Neural progenitor cell (in vitro differentiated cells): ENCODE measurements at regions not wholly inside any gene's neighbourhood (a gene's known extent, or its start where the extent isn't known, plus 50 kb on each side); places are given as distances from the start of the nearest gene placed in this dataset.

ENCODE experiments used
- DNase-seq: peaks from one replicate; pipeline ENCODE4 v3.0.0-alpha.2; 2016; ENCODE audit warnings: low spot score
- H2AFZ ChIP-seq: fragments of 200-600 bp; sonication (generic); replicated peaks from 2 replicates; pipeline ENCODE4 v1.6.1; 2016; ENCODE audit warnings: antibody characterized with exemption
- H3F3A ChIP-seq: fragments of 200-600 bp; sonication (generic); 2 replicates; pipeline ENCODE4 v1.6.1; 2016; ENCODE audit warnings: antibody characterized with exemption, low read depth
- H3K27ac ChIP-seq: fragments of 200-600 bp; sonication (generic); 2 replicates; pipeline ENCODE4 v1.5.1; 2016; ENCODE audit warnings: mild to moderate bottlenecking
- H3K27me3 ChIP-seq: fragments of 200-600 bp; sonication (generic); 2 replicates; pipeline ENCODE4 v1.6.1; 2016; ENCODE audit warnings: mild to moderate bottlenecking, moderate library complexity
- H3K36me3 ChIP-seq: fragments of 200-600 bp; sonication (generic); 2 replicates; pipeline ENCODE4 v1.5.1; 2016
- H3K4me1 ChIP-seq: fragments of 200-600 bp; sonication (generic); 2 replicates; pipeline ENCODE4 v1.6.1; 2016; ENCODE audit warnings: mixed run types
- H3K4me2 ChIP-seq: fragments of 200-600 bp; sonication (generic); 2 replicates; pipeline ENCODE4 v1.6.1; 2016
- H3K4me3 ChIP-seq: fragments of 200-600 bp; sonication (generic); 2 replicates; pipeline ENCODE4 v1.5.1; 2016
- H3K79me2 ChIP-seq: fragments of 200-600 bp; sonication (generic); 2 replicates; pipeline ENCODE4 v1.6.1; 2016; ENCODE audit warnings: low read depth
- H3K9ac ChIP-seq: fragments of 200-600 bp; sonication (generic); 2 replicates; pipeline ENCODE4 v1.6.1; 2016
- H3K9me3 ChIP-seq: fragments of 200-600 bp; sonication (generic); 2 replicates; pipeline ENCODE4 v1.5.1; 2016; ENCODE audit warnings: low read depth
- H4K20me1 ChIP-seq: fragments of 200-600 bp; sonication (generic); 2 replicates; pipeline ENCODE4 v1.6.1; 2016; ENCODE audit warnings: low read depth
- H3K27ac Mint-ChIP-seq: 3 replicates; pipeline ENCODE4 v1.8.0; 2021; ENCODE audit warnings: mixed read lengths
- H3K27me3 Mint-ChIP-seq: 2 replicates; pipeline ENCODE4 v1.8.0; 2022; ENCODE audit warnings: low read depth, mild to moderate bottlenecking, inconsistent platforms, moderate library complexity, mixed read lengths; ENCODE audit not compliant: insufficient read depth
- H3K36me3 Mint-ChIP-seq: 3 replicates; pipeline ENCODE4 v1.8.0; 2021; ENCODE audit warnings: mixed read lengths
- H3K4me1 Mint-ChIP-seq: 3 replicates; pipeline ENCODE4 v1.8.0; 2021; ENCODE audit warnings: mixed read lengths
- H3K4me3 Mint-ChIP-seq: 3 replicates; pipeline ENCODE4 v1.8.0; 2021; ENCODE audit warnings: mild to moderate bottlenecking, moderate library complexity, mixed read lengths
- H3K9me3 Mint-ChIP-seq: 3 replicates; pipeline ENCODE4 v1.8.0; 2020; ENCODE audit warnings: mixed read lengths
- EZH2 ChIP-seq: fragments of 200-600 bp; sonication (generic); IDR thresholded peaks from 2 replicates; pipeline ENCODE4 v1.6.1; 2017; ENCODE audit warnings: antibody characterized with exemption, mild to moderate bottlenecking, moderate library complexity
- EZH2phosphoT487 ChIP-seq: fragments of 200-600 bp; sonication (generic); IDR thresholded peaks from 2 replicates; pipeline ENCODE4 v1.6.1; 2017; ENCODE audit warnings: antibody characterized with exemption
- TF ChIP-seq, protein P1 (sequence below): fragments of 200-600 bp; sonication (generic); IDR thresholded peaks from 2 replicates; pipeline ENCODE4 v1.5.1; 2017; ENCODE audit warnings: antibody characterized with exemption, mild to moderate bottlenecking

DNA sequence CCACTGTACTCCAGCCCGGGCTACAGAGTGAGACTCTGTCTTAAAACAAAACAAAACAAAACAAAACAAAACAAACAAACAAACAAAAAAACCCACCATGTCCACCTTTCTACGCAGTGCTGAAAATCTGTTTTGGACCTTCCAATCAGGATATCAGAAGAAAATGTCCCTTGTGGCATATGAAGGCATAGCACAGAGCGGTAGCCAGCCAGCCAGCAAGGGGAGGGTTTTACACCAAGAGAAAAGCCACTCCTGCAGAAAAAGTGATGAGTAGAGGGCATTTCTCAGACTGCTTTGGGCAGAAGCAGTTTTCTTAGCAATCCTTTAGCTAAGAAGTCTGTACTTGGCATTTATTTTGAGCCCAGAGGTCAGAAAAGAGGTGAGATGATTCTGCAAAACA lies 612.2 kb downstream of the TYW1 start:
- DNase-seq, result peak; percentile 8
- Histone ChIP-seq H3K4me3 (no peak overlapping the region), H3K4me2 (no peak overlapping the region), H3K36me3 (no peaks in the 10 kb centered on the region), H3K27me3 (no peaks in the 10 kb centered on the region), H2AFZ (peak overlapping the region; percentile 74), H3K79me2 (no peaks in the 10 kb centered on the region), H3K9me3 (peaks cover 4% of the 10 kb centered on the region), H3K27ac (no peak overlapping the region), H3F3A (no peaks in the 10 kb centered on the region), H3K4me1 (no peaks in the 10 kb centered on the region), H4K20me1 (no peaks in the 10 kb centered on the region), H3K9ac (no peak overlapping the region)
- Mint-ChIP-seq H3K27ac (no peak overlapping the region), H3K27me3 (peaks cover 3% of the 10 kb centered on the region), H3K9me3 (peaks cover 14% of the 10 kb centered on the region), H3K36me3 (no peaks in the 10 kb centered on the region), H3K4me3 (no peak overlapping the region), H3K4me1 (no peaks in the 10 kb centered on the region)
- TF ChIP-seq, protein P1, sequence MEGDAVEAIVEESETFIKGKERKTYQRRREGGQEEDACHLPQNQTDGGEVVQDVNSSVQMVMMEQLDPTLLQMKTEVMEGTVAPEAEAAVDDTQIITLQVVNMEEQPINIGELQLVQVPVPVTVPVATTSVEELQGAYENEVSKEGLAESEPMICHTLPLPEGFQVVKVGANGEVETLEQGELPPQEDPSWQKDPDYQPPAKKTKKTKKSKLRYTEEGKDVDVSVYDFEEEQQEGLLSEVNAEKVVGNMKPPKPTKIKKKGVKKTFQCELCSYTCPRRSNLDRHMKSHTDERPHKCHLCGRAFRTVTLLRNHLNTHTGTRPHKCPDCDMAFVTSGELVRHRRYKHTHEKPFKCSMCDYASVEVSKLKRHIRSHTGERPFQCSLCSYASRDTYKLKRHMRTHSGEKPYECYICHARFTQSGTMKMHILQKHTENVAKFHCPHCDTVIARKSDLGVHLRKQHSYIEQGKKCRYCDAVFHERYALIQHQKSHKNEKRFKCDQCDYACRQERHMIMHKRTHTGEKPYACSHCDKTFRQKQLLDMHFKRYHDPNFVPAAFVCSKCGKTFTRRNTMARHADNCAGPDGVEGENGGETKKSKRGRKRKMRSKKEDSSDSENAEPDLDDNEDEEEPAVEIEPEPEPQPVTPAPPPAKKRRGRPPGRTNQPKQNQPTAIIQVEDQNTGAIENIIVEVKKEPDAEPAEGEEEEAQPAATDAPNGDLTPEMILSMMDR, result peak; percentile 24
- TF ChIP-seq EZH2 (no peak), EZH2phosphoT487 (no peak)

DNA sequence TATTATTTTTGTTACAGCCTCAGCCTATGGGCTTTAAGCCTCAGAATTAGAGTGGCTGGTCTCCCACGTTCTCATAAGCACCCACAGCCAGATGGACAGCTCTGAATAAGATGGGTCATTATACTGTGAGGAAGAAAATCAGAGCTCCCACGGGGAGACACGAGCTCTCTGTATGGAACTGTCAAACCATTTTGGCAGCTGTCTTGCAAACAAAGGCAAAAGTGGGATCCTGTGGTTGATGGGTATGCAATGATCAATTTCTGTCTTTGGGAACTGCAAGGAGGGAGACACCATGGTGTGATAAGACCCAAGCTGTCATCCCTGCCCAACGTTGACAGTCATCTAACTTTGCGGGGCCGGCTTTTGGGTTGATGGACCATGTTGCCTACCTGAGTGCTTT lies 614.3 kb downstream of the TYW1 start:
- H3K79me2 ChIP-seq, result no peaks in the 10 kb centered on the region

DNA sequence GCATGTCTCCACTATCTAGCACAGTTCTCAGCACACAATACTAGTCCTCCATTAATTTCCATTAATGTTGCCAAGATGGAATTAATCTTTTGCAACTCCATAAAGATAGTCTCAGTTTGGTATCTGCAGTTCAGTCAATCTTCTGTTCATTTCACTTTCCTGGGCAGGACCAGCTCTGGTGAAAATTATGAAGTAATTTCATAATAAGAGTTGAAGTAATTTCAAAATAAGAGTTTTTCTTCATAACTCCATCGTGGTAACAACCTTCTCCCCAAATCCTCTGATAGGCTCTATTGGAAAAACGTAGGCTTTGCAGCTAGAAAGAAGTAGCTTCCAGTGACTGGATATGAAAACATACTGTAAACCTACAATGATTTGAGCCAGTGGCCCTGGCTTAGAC lies 618.2 kb downstream of the TYW1 start:
- TF ChIP-seq, protein P1, result no peak
- no peak for TF ChIP-seq EZH2phosphoT487
- no peak for TF ChIP-seq EZH2
- H3K27me3 Mint-ChIP-seq, result peaks cover 11% of the 10 kb centered on the region

More for the DNA sequence above, 614.3 kb downstream of the TYW1 start:
- no peaks in the 10 kb centered on the region for H3K27me3 ChIP-seq
- Mint-ChIP-seq H3K4me3 (no peak overlapping the region), H3K36me3 (no peaks in the 10 kb centered on the region), H3K27me3 (peaks cover 5% of the 10 kb centered on the region), H3K27ac (no peak overlapping the region), H3K4me1 (no peaks in the 10 kb centered on the region), H3K9me3 (peaks cover 6% of the 10 kb centered on the region)
- no peaks in the 10 kb centered on the region for H3K36me3 ChIP-seq
- DNase-seq, result no peak
- no peak overlapping the region for H3K4me2 ChIP-seq
- no peak overlapping the region for H3K4me3 ChIP-seq
- TF ChIP-seq, protein P1, result no peak
- TF ChIP-seq EZH2 (no peak), EZH2phosphoT487 (no peak)
- H3K9ac ChIP-seq, result no peak overlapping the region
- H3K27ac ChIP-seq, result no peak overlapping the region
- H3F3A ChIP-seq, result no peaks in the 10 kb centered on the region
- no peaks in the 10 kb centered on the region for H3K4me1 ChIP-seq
- no peak overlapping the region for H2AFZ ChIP-seq
- peaks cover 4% of the 10 kb centered on the region for H3K9me3 ChIP-seq
- H4K20me1 ChIP-seq, result no peaks in the 10 kb centered on the region

More for the DNA sequence above, 618.2 kb downstream of the TYW1 start:
- H3K4me3 Mint-ChIP-seq, result no peak overlapping the region
- no peak overlapping the region for H3K27ac ChIP-seq
- H3K36me3 Mint-ChIP-seq, result no peaks in the 10 kb centered on the region
- no peaks in the 10 kb centered on the region for H3F3A ChIP-seq
- H3K27ac Mint-ChIP-seq, result no peak overlapping the region
- peaks cover 4% of the 10 kb centered on the region for H3K4me1 ChIP-seq
- H3K9me3 ChIP-seq, result peaks cover 4% of the 10 kb centered on the region
- no peaks in the 10 kb centered on the region for H3K79me2 ChIP-seq
- H3K4me3 ChIP-seq, result no peak overlapping the region
- no peak for DNase-seq
- H3K4me1 Mint-ChIP-seq, result peaks cover 6% of the 10 kb centered on the region
- H2AFZ ChIP-seq, result no peak overlapping the region
- no peak overlapping the region for H3K9ac ChIP-seq
- peaks cover 6% of the 10 kb centered on the region for H3K9me3 Mint-ChIP-seq
- H3K36me3 ChIP-seq, result no peaks in the 10 kb centered on the region
- no peaks in the 10 kb centered on the region for H4K20me1 ChIP-seq
- no peak overlapping the region for H3K4me2 ChIP-seq
- H3K27me3 ChIP-seq, result no peaks in the 10 kb centered on the region
